ENCODE measurements at regions not wholly inside any gene's neighbourhood (a gene's known extent, or its start where the extent isn't known, plus 50 kb on each side); places are given as distances from the start of the nearest gene placed in this dataset.

- TF ChIP-seq, protein P1, sequence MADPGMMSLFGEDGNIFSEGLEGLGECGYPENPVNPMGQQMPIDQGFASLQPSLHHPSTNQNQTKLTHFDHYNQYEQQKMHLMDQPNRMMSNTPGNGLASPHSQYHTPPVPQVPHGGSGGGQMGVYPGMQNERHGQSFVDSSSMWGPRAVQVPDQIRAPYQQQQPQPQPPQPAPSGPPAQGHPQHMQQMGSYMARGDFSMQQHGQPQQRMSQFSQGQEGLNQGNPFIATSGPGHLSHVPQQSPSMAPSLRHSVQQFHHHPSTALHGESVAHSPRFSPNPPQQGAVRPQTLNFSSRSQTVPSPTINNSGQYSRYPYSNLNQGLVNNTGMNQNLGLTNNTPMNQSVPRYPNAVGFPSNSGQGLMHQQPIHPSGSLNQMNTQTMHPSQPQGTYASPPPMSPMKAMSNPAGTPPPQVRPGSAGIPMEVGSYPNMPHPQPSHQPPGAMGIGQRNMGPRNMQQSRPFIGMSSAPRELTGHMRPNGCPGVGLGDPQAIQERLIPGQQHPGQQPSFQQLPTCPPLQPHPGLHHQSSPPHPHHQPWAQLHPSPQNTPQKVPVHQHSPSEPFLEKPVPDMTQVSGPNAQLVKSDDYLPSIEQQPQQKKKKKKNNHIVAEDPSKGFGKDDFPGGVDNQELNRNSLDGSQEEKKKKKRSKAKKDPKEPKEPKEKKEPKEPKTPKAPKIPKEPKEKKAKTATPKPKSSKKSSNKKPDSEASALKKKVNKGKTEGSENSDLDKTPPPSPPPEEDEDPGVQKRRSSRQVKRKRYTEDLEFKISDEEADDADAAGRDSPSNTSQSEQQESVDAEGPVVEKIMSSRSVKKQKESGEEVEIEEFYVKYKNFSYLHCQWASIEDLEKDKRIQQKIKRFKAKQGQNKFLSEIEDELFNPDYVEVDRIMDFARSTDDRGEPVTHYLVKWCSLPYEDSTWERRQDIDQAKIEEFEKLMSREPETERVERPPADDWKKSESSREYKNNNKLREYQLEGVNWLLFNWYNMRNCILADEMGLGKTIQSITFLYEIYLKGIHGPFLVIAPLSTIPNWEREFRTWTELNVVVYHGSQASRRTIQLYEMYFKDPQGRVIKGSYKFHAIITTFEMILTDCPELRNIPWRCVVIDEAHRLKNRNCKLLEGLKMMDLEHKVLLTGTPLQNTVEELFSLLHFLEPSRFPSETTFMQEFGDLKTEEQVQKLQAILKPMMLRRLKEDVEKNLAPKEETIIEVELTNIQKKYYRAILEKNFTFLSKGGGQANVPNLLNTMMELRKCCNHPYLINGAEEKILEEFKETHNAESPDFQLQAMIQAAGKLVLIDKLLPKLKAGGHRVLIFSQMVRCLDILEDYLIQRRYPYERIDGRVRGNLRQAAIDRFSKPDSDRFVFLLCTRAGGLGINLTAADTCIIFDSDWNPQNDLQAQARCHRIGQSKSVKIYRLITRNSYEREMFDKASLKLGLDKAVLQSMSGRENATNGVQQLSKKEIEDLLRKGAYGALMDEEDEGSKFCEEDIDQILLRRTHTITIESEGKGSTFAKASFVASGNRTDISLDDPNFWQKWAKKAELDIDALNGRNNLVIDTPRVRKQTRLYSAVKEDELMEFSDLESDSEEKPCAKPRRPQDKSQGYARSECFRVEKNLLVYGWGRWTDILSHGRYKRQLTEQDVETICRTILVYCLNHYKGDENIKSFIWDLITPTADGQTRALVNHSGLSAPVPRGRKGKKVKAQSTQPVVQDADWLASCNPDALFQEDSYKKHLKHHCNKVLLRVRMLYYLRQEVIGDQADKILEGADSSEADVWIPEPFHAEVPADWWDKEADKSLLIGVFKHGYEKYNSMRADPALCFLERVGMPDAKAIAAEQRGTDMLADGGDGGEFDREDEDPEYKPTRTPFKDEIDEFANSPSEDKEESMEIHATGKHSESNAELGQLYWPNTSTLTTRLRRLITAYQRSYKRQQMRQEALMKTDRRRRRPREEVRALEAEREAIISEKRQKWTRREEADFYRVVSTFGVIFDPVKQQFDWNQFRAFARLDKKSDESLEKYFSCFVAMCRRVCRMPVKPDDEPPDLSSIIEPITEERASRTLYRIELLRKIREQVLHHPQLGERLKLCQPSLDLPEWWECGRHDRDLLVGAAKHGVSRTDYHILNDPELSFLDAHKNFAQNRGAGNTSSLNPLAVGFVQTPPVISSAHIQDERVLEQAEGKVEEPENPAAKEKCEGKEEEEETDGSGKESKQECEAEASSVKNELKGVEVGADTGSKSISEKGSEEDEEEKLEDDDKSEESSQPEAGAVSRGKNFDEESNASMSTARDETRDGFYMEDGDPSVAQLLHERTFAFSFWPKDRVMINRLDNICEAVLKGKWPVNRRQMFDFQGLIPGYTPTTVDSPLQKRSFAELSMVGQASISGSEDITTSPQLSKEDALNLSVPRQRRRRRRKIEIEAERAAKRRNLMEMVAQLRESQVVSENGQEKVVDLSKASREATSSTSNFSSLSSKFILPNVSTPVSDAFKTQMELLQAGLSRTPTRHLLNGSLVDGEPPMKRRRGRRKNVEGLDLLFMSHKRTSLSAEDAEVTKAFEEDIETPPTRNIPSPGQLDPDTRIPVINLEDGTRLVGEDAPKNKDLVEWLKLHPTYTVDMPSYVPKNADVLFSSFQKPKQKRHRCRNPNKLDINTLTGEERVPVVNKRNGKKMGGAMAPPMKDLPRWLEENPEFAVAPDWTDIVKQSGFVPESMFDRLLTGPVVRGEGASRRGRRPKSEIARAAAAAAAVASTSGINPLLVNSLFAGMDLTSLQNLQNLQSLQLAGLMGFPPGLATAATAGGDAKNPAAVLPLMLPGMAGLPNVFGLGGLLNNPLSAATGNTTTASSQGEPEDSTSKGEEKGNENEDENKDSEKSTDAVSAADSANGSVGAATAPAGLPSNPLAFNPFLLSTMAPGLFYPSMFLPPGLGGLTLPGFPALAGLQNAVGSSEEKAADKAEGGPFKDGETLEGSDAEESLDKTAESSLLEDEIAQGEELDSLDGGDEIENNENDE (IDR thresholded peaks at IDR 0.05; ENCODE audit: insufficient replicate concordance, low read length), result no peak
- TF ChIP-seq CEBPB (IDR thresholded peaks at IDR 0.05; ENCODE audit: low read depth, low read length), result no peak
- TF ChIP-seq, protein P2, sequence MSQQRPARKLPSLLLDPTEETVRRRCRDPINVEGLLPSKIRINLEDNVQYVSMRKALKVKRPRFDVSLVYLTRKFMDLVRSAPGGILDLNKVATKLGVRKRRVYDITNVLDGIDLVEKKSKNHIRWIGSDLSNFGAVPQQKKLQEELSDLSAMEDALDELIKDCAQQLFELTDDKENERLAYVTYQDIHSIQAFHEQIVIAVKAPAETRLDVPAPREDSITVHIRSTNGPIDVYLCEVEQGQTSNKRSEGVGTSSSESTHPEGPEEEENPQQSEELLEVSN (IDR thresholded peaks at IDR 0.05), result no peak
- TF ChIP-seq, protein P3, sequence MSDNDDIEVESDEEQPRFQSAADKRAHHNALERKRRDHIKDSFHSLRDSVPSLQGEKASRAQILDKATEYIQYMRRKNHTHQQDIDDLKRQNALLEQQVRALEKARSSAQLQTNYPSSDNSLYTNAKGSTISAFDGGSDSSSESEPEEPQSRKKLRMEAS (IDR thresholded peaks at IDR 0.05), result no peak
- TF ChIP-seq SIN3A (conservative IDR thresholded peaks at IDR 0.05 in 1 of 2, IDR thresholded peaks at IDR 0.05 in 1 of 2; ENCODE audit: low read depth in 1 of 2, low read length in 2 of 2), result no peak
Measured at GRCh38 chr6:40933864-40934263, 105.2 kb downstream of the UNC5CL start (continued).
